Lower lobe of right lung (tissue), 2 donors: ENCODE measurements at regions not wholly inside any gene's neighbourhood (a gene's known extent, or its start where the extent isn't known, plus 50 kb on each side); places are given as distances from the start of the nearest gene placed in this dataset.
"Not testable (repeated sequence)": the region's sequence is repeated elsewhere in the genome, so short reads cannot be mapped to it uniquely, and the experiment has no call there.

Experiments
- ATAC-seq, 2 donors: fragments of 200-7000 bp; cut with Tn5 transposase; one replicate each; pipeline ENCODE4 v1.9.1; 2020 to 2022; ENCODE audit warnings: mild to moderate bottlenecking in 2 of 2, moderate library complexity in 2 of 2
- DNase-seq: peaks from one replicate; pipeline ENCODE4 v3.0.0-alpha.2; 2020
- H3K27ac ChIP-seq: fragments of 200-600 bp; one replicate; pipeline ENCODE4 v1.8.0; 2022
- H3K27me3 ChIP-seq: fragments of 200-600 bp; one replicate; pipeline ENCODE4 v1.8.0; 2022; ENCODE audit warnings: low read depth
- H3K36me3 ChIP-seq: fragments of 200-600 bp; one replicate; pipeline ENCODE4 v1.8.0; 2022; ENCODE audit warnings: mild to moderate bottlenecking
- H3K4me1 ChIP-seq: fragments of 200-600 bp; one replicate; pipeline ENCODE4 v1.8.0; 2022
- H3K4me3 ChIP-seq: fragments of 200-600 bp; one replicate; pipeline ENCODE4 v1.8.0; 2022; ENCODE audit warnings: mild to moderate bottlenecking
- H3K9me3 ChIP-seq: fragments of 200-600 bp; one replicate; pipeline ENCODE4 v1.8.0; 2022
- CTCF ChIP-seq: fragments of 200-600 bp; IDR thresholded peaks from one replicate; pipeline ENCODE4 v1.8.0; 2022; ENCODE audit warnings: antibody characterized with exemption, mild to moderate bottlenecking
- intact Hi-C: fragments of 100-400 bp; cut with DNase I; formaldehyde crosslinking; loops from one replicate; pipeline ENCODE4 v1.11.0; 2022
- donor health status: DM: no; HTN: yes; CAD: no; lungs with severe emphysema.

GRCh38 chr16:5234295-5235050, 136.9 kb upstream of the EEF2KMT start:
- ATAC-seq (no peak), DNase-seq (no peak)
- Histone ChIP-seq H3K27me3 (peaks cover 4% of the 10 kb centered on the region), H3K4me3 (no peak overlapping the region), H3K9me3 (no peaks in the 10 kb centered on the region), H3K27ac (no peak overlapping the region), H3K4me1 (no peaks in the 10 kb centered on the region), H3K36me3 (no peaks in the 10 kb centered on the region)
- TF ChIP-seq CTCF: no peak
- intact Hi-C loops: no loop called here

- Histone ChIP-seq H3K36me3 (no peaks in the 10 kb centered on the region), H3K27ac (no peak overlapping the region), H3K27me3 (peaks cover 4% of the 10 kb centered on the region), H3K4me3 (no peak overlapping the region), H3K9me3 (no peaks in the 10 kb centered on the region), H3K4me1 (no peaks in the 10 kb centered on the region)
- DNase-seq (no peak), ATAC-seq (no peak)
- intact Hi-C loops: no loop called here
- no peak for TF ChIP-seq CTCF
Measured at GRCh38 chr16:5231246-5231759, 133.7 kb upstream of the EEF2KMT start.

GRCh38 chr16:5228369-5228768, 130.8 kb upstream of the EEF2KMT start:
- intact Hi-C loops: no loop called here
- no peaks in the 10 kb centered on the region for H3K4me1 ChIP-seq
- no peaks in the 10 kb centered on the region for H3K36me3 ChIP-seq
- no peak overlapping the region for H3K4me3 ChIP-seq
- ATAC-seq (no peak), DNase-seq (no peak)
- TF ChIP-seq CTCF: no peak
- H3K27me3 ChIP-seq: peaks cover 8% of the 10 kb centered on the region
- H3K9me3 ChIP-seq: no peaks in the 10 kb centered on the region
- H3K27ac ChIP-seq: no peak overlapping the region

GRCh38 chr16:5225931-5226655, 128.5 kb upstream of the EEF2KMT start:
- Histone ChIP-seq H3K9me3 (no peaks in the 10 kb centered on the region), H3K4me1 (no peaks in the 10 kb centered on the region), H3K36me3 (no peaks in the 10 kb centered on the region), H3K4me3 (no peak overlapping the region), H3K27me3 (peaks cover 8% of the 10 kb centered on the region), H3K27ac (no peak overlapping the region)
- DNase-seq (no peak), ATAC-seq (no peak)
- intact Hi-C loops: no loop called here
- TF ChIP-seq CTCF: no peak

GRCh38 chr16:5222761-5223160, 125.2 kb upstream of the EEF2KMT start:
- intact Hi-C loops: no loop called here
- ATAC-seq (no peak), DNase-seq (no peak)
- H3K9me3 ChIP-seq: no peaks in the 10 kb centered on the region
- H3K4me1 ChIP-seq: no peaks in the 10 kb centered on the region
- no peak overlapping the region for H3K4me3 ChIP-seq
- peaks cover 3% of the 10 kb centered on the region for H3K27me3 ChIP-seq
- no peaks in the 10 kb centered on the region for H3K36me3 ChIP-seq
- no peak overlapping the region for H3K27ac ChIP-seq
- no peak for TF ChIP-seq CTCF

- H3K27me3 ChIP-seq, DNase-seq, H3K4me3 ChIP-seq, H3K27ac ChIP-seq, H3K36me3 ChIP-seq, ATAC-seq, H3K4me1 ChIP-seq, H3K9me3 ChIP-seq, intact Hi-C loops: not testable (repeated sequence)
Measured at GRCh38 chr16:5221831-5222230, 124.2 kb upstream of the EEF2KMT start.
